Mesothelial cell of epicardium (in vitro differentiated cells): ENCODE measurements at regions not wholly inside any gene's neighbourhood (a gene's known extent, or its start where the extent isn't known, plus 50 kb on each side); places are given as distances from the start of the nearest gene placed in this dataset.

Source experiments
- DNase-seq, 2 experiments: peaks; one replicate each; pipeline ENCODE4 v3.0.0; 2021; ENCODE audit warnings: low spot score in 2 of 2; ENCODE audit not compliant: unreplicated experiment in 2 of 2
- H3K27ac Mint-ChIP-seq: 2 replicates; pipeline ENCODE4 v1.8.0; 2021; ENCODE audit warnings: mixed read lengths
- H3K27me3 Mint-ChIP-seq: 2 replicates; pipeline ENCODE4 v1.8.0; 2021; ENCODE audit warnings: low read depth, mixed read lengths
- H3K36me3 Mint-ChIP-seq: 2 replicates; pipeline ENCODE4 v1.8.0; 2021; ENCODE audit warnings: mixed read lengths
- H3K4me1 Mint-ChIP-seq: 2 replicates; pipeline ENCODE4 v1.8.0; 2021; ENCODE audit warnings: mixed read lengths
- H3K4me3 Mint-ChIP-seq: 2 replicates; pipeline ENCODE4 v1.8.0; 2021; ENCODE audit warnings: mild to moderate bottlenecking, moderate library complexity, mixed read lengths
- H3K9me3 Mint-ChIP-seq: 2 replicates; pipeline ENCODE4 v1.8.0; 2021; ENCODE audit warnings: mixed read lengths
- CTCF ChIP-seq: fragments of 200-600 bp; sonication (generic); IDR thresholded peaks from one replicate; pipeline ENCODE4 v1.5.0; 2021; ENCODE audit warnings: antibody characterized with exemption; ENCODE audit not compliant: unreplicated experiment

- DNase-seq = no peak
- Mint-ChIP-seq H3K9me3 (peaks cover 10% of the 10 kb centered on the region), H3K4me3 (no peak overlapping the region), H3K27me3 (peaks cover 8% of the 10 kb centered on the region), H3K4me1 (peaks cover 9% of the 10 kb centered on the region), H3K36me3 (no peaks in the 10 kb centered on the region), H3K27ac (no peak overlapping the region)
- TF ChIP-seq CTCF = no peak
Observed at GRCh38 chr2:12054956-12055618, 308.7 kb downstream of the LPIN1 start.

DNA sequence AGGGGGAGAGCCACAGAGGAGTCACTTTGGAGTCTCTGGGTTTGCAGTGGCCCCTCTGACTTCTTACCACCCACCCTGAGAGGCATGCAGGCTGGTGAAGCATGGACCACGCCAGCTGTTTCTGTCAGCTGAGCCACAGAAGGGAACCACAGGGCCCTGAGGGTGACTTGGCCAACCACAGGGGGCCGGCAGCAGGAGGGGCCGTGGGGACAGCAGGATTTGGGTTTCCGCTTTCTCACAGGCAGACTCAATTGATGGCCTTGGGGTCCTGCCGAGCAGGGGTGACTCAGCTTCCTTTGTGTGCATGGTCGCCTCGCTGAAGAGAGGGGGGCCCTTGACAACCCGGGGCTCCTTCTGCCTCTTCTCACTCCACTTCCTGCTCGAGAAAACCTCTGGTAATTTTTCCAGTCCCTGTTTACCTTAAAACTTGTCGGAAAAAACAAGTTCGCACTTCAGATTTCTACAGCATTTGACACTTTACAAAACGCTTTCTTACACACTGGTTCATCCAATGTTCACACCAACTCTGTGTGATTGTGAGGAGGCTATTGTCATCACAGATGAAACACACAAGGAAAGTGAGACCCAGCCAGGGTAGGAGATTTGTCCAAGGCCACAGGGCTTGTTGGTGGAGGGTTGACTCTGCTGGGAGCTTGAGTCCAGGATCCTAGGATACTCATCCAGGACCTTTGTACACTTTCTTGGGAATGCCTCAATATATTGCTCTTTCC is 311.2 kb downstream of the LPIN1 start:
- Mint-ChIP-seq H3K4me1 (peaks cover 20% of the 10 kb centered on the region), H3K36me3 (no peaks in the 10 kb centered on the region)

DNA sequence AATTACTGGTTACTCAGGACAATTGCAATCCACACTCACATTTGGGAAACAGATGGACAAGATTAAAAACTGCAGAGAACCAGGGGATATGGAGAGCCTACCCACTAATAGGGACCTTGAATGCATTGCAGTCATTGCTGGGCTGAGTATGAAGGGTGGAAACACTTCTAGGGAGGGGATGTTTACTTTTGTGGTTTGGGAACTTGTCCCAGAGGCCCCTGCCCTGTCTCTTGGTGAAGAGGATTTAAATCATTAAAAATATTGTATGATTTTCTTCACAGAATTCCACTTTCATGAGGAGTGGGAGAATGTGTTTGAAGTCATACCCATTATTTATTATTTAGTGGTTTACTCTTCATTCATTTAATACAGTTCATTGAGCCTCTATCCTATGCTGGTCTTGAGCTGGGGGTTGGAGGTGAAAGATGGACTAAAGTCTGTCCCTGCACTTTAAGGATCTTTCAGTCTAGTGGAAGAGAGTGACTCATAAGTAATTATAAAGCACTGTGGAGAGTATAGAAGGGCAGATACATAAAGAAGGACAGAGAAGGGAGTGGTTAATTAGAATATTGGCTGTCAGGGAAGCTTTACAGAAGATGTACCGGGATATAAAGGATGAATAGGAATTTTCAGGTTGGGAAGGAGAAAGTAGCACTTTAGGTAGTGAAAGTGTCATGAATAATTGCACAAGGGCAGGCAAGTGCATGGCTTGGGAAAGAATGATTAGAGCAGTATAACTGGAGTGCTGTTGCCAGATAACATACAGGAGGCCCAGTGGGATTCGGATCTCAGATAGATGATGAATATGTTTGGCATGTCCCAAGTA is 313.4 kb downstream of the LPIN1 start:
- DNase-seq = no peak
- peaks cover 20% of the 10 kb centered on the region for H3K4me1 Mint-ChIP-seq
- no peak overlapping the region for H3K27ac Mint-ChIP-seq
- peaks cover 4% of the 10 kb centered on the region for H3K36me3 Mint-ChIP-seq
- TF ChIP-seq CTCF = no peak
- peaks cover 13% of the 10 kb centered on the region for H3K27me3 Mint-ChIP-seq
- H3K4me3 Mint-ChIP-seq = no peak overlapping the region
- peaks cover 12% of the 10 kb centered on the region for H3K9me3 Mint-ChIP-seq

More for the DNA sequence above, 311.2 kb downstream of the LPIN1 start:
- Mint-ChIP-seq H3K4me3 (no peak overlapping the region), H3K27ac (no peak overlapping the region), H3K9me3 (peaks cover 10% of the 10 kb centered on the region), H3K27me3 (peaks cover 13% of the 10 kb centered on the region)
- DNase-seq = no peak
- no peak for TF ChIP-seq CTCF

GRCh38 chr2:12060886-12061285 is 314.5 kb downstream of the LPIN1 start:
- no peak for DNase-seq
- no peak overlapping the region for H3K27ac Mint-ChIP-seq
- peaks cover 11% of the 10 kb centered on the region for H3K27me3 Mint-ChIP-seq
- H3K36me3 Mint-ChIP-seq = peaks cover 4% of the 10 kb centered on the region
- peaks cover 12% of the 10 kb centered on the region for H3K9me3 Mint-ChIP-seq
- peaks cover 20% of the 10 kb centered on the region for H3K4me1 Mint-ChIP-seq
- no peak for TF ChIP-seq CTCF
- H3K4me3 Mint-ChIP-seq = no peak overlapping the region

- H3K36me3 Mint-ChIP-seq = peaks cover 4% of the 10 kb centered on the region
- no peak for DNase-seq
- peaks cover 20% of the 10 kb centered on the region for H3K4me1 Mint-ChIP-seq
- H3K27ac Mint-ChIP-seq = no peak overlapping the region
- TF ChIP-seq CTCF = no peak
- no peak overlapping the region for H3K4me3 Mint-ChIP-seq
- peaks cover 10% of the 10 kb centered on the region for H3K27me3 Mint-ChIP-seq
- H3K9me3 Mint-ChIP-seq = peaks cover 12% of the 10 kb centered on the region
Observed at GRCh38 chr2:12061286-12062052, 315.0 kb downstream of the LPIN1 start.
